ENCODE measurements at regions not wholly inside any gene's neighbourhood (a gene's known extent, or its start where the extent isn't known, plus 50 kb on each side); places are given as distances from the start of the nearest gene placed in this dataset.

GRCh38 chr6:105779110-105779509 is 307.0 kb upstream of the PRDM1 start:
- TF ChIP-seq YY1 (IDR thresholded peaks at IDR 0.05; ENCODE audit: insufficient read depth, insufficient read length): no peak
- TF ChIP-seq ZNF274 (IDR thresholded peaks at IDR 0.05; ENCODE audit: low read depth, low read length): no peak
- no peak for TF ChIP-seq SUZ12 (IDR thresholded peaks at IDR 0.05; ENCODE audit: extremely low read depth, insufficient read depth, insufficient read length)
- H3K36me3 ChIP-seq (ENCODE audit: insufficient read depth, insufficient read length, low read length): no peaks in the 10 kb centered on the region
- H3K9me3 ChIP-seq (ENCODE audit: insufficient read depth, low read length): peaks cover 24% of the 10 kb centered on the region
- H3K9ac ChIP-seq (ENCODE audit: insufficient read length, low read depth): no peak overlapping the region
- no peaks in the 10 kb centered on the region for H3K4me1 ChIP-seq (ENCODE audit: insufficient read depth, insufficient read length)
- no peak overlapping the region for H3K4me3 ChIP-seq (ENCODE audit: insufficient read length, low read depth)
- no peaks in the 10 kb centered on the region for H3K27me3 ChIP-seq (ENCODE audit: insufficient read depth, insufficient read length)
- DNase-seq (ENCODE audit: low read depth, low spot score): no peak

GRCh38 chr6:105775095-105775494 is 311.0 kb upstream of the PRDM1 start:
- TF ChIP-seq SUZ12 (IDR thresholded peaks at IDR 0.05; ENCODE audit: extremely low read depth, insufficient read depth, insufficient read length) (no peak), YY1 (IDR thresholded peaks at IDR 0.05; ENCODE audit: insufficient read depth, insufficient read length) (no peak), ZNF274 (IDR thresholded peaks at IDR 0.05; ENCODE audit: low read depth, low read length) (no peak)
- no peaks in the 10 kb centered on the region for H3K36me3 ChIP-seq (ENCODE audit: insufficient read depth, insufficient read length, low read length)
- H3K9me3 ChIP-seq (ENCODE audit: insufficient read depth, low read length): peaks cover 23% of the 10 kb centered on the region
- no peak overlapping the region for H3K4me3 ChIP-seq (ENCODE audit: insufficient read length, low read depth)
- H3K27me3 ChIP-seq (ENCODE audit: insufficient read depth, insufficient read length): no peaks in the 10 kb centered on the region
- H3K9ac ChIP-seq (ENCODE audit: insufficient read length, low read depth): no peak overlapping the region
- DNase-seq (ENCODE audit: low read depth, low spot score): no peak
- no peaks in the 10 kb centered on the region for H3K4me1 ChIP-seq (ENCODE audit: insufficient read depth, insufficient read length)

GRCh38 chr6:105774247-105774646 is 311.9 kb upstream of the PRDM1 start:
- H3K9ac ChIP-seq (ENCODE audit: insufficient read length, low read depth): no peak overlapping the region
- H3K9me3 ChIP-seq (ENCODE audit: insufficient read depth, low read length): peaks cover 23% of the 10 kb centered on the region
- TF ChIP-seq SUZ12 (IDR thresholded peaks at IDR 0.05; ENCODE audit: extremely low read depth, insufficient read depth, insufficient read length) (no peak), YY1 (IDR thresholded peaks at IDR 0.05; ENCODE audit: insufficient read depth, insufficient read length) (no peak), ZNF274 (IDR thresholded peaks at IDR 0.05; ENCODE audit: low read depth, low read length) (no peak)
- no peak overlapping the region for H3K4me3 ChIP-seq (ENCODE audit: insufficient read length, low read depth)
- DNase-seq (ENCODE audit: low read depth, low spot score): no peak
- H3K36me3 ChIP-seq (ENCODE audit: insufficient read depth, insufficient read length, low read length): no peaks in the 10 kb centered on the region
- H3K4me1 ChIP-seq (ENCODE audit: insufficient read depth, insufficient read length): no peaks in the 10 kb centered on the region
- H3K27me3 ChIP-seq (ENCODE audit: insufficient read depth, insufficient read length): no peaks in the 10 kb centered on the region

GRCh38 chr6:105771313-105771970 is 314.7 kb upstream of the PRDM1 start:
- H3K36me3 ChIP-seq (ENCODE audit: insufficient read depth, insufficient read length, low read length): no peaks in the 10 kb centered on the region
- TF ChIP-seq ZNF274 (IDR thresholded peaks at IDR 0.05; ENCODE audit: low read depth, low read length) (no peak), SUZ12 (IDR thresholded peaks at IDR 0.05; ENCODE audit: extremely low read depth, insufficient read depth, insufficient read length) (no peak), YY1 (IDR thresholded peaks at IDR 0.05; ENCODE audit: insufficient read depth, insufficient read length) (no peak)
- peaks cover 23% of the 10 kb centered on the region for H3K9me3 ChIP-seq (ENCODE audit: insufficient read depth, low read length)
- H3K27me3 ChIP-seq (ENCODE audit: insufficient read depth, insufficient read length): no peaks in the 10 kb centered on the region
- no peak overlapping the region for H3K9ac ChIP-seq (ENCODE audit: insufficient read length, low read depth)
- no peak for DNase-seq (ENCODE audit: low read depth, low spot score)
- no peaks in the 10 kb centered on the region for H3K4me1 ChIP-seq (ENCODE audit: insufficient read depth, insufficient read length)
- no peak overlapping the region for H3K4me3 ChIP-seq (ENCODE audit: insufficient read length, low read depth)

GRCh38 chr6:105769987-105770386 is 316.1 kb upstream of the PRDM1 start:
- no peak for TF ChIP-seq ZNF274 (IDR thresholded peaks at IDR 0.05; ENCODE audit: low read depth, low read length)
- TF ChIP-seq YY1 (IDR thresholded peaks at IDR 0.05; ENCODE audit: insufficient read depth, insufficient read length): no peak
- no peak for TF ChIP-seq SUZ12 (IDR thresholded peaks at IDR 0.05; ENCODE audit: extremely low read depth, insufficient read depth, insufficient read length)
- Histone ChIP-seq H3K4me1 (ENCODE audit: insufficient read depth, insufficient read length) (no peaks in the 10 kb centered on the region), H3K36me3 (ENCODE audit: insufficient read depth, insufficient read length, low read length) (no peaks in the 10 kb centered on the region), H3K9me3 (ENCODE audit: insufficient read depth, low read length) (peaks cover 12% of the 10 kb centered on the region; the same call in 1 of the 2 replicates), H3K27me3 (ENCODE audit: insufficient read depth, insufficient read length) (no peaks in the 10 kb centered on the region), H3K9ac (ENCODE audit: insufficient read length, low read depth) (no peak overlapping the region), H3K4me3 (ENCODE audit: insufficient read length, low read depth) (no peak overlapping the region)
- no peak for DNase-seq (ENCODE audit: low read depth, low spot score)

- no peak overlapping the region for H3K4me3 ChIP-seq (ENCODE audit: insufficient read length, low read depth)
- H3K9ac ChIP-seq (ENCODE audit: insufficient read length, low read depth): no peak overlapping the region
Observed at GRCh38 chr6:105769197-105769596, 316.9 kb upstream of the PRDM1 start.

GRCh38 chr6:105767541-105767940 is 318.6 kb upstream of the PRDM1 start:
- H3K27me3 ChIP-seq (ENCODE audit: insufficient read depth, insufficient read length): no peaks in the 10 kb centered on the region
- DNase-seq (ENCODE audit: low read depth, low spot score): no peak

More at GRCh38 chr6:105769197-105769596, 316.9 kb upstream of the PRDM1 start:
- H3K27me3 ChIP-seq (ENCODE audit: insufficient read depth, insufficient read length): no peaks in the 10 kb centered on the region
- no peaks in the 10 kb centered on the region for H3K36me3 ChIP-seq (ENCODE audit: insufficient read depth, insufficient read length, low read length)
- no peak for DNase-seq (ENCODE audit: low read depth, low spot score)
- H3K9me3 ChIP-seq (ENCODE audit: insufficient read depth, low read length): peaks cover 4% of the 10 kb centered on the region; the same call in 1 of the 2 replicates
- TF ChIP-seq YY1 (IDR thresholded peaks at IDR 0.05; ENCODE audit: insufficient read depth, insufficient read length): no peak
- no peak for TF ChIP-seq SUZ12 (IDR thresholded peaks at IDR 0.05; ENCODE audit: extremely low read depth, insufficient read depth, insufficient read length)
- TF ChIP-seq ZNF274 (IDR thresholded peaks at IDR 0.05; ENCODE audit: low read depth, low read length): no peak
- no peaks in the 10 kb centered on the region for H3K4me1 ChIP-seq (ENCODE audit: insufficient read depth, insufficient read length)

More at GRCh38 chr6:105767541-105767940, 318.6 kb upstream of the PRDM1 start:
- no peaks in the 10 kb centered on the region for H3K4me1 ChIP-seq (ENCODE audit: insufficient read depth, insufficient read length)
- no peaks in the 10 kb centered on the region for H3K9me3 ChIP-seq (ENCODE audit: insufficient read depth, low read length)
- no peak overlapping the region for H3K9ac ChIP-seq (ENCODE audit: insufficient read length, low read depth)
- no peak overlapping the region for H3K4me3 ChIP-seq (ENCODE audit: insufficient read length, low read depth)
- TF ChIP-seq ZNF274 (IDR thresholded peaks at IDR 0.05; ENCODE audit: low read depth, low read length) (no peak), SUZ12 (IDR thresholded peaks at IDR 0.05; ENCODE audit: extremely low read depth, insufficient read depth, insufficient read length) (no peak), YY1 (IDR thresholded peaks at IDR 0.05; ENCODE audit: insufficient read depth, insufficient read length) (no peak)
- H3K36me3 ChIP-seq (ENCODE audit: insufficient read depth, insufficient read length, low read length): no peaks in the 10 kb centered on the region
